ENCODE measurements at regions not wholly inside any gene's neighbourhood (a gene's known extent, or its start where the extent isn't known, plus 50 kb on each side); places are given as distances from the start of the nearest gene placed in this dataset.

DNA sequence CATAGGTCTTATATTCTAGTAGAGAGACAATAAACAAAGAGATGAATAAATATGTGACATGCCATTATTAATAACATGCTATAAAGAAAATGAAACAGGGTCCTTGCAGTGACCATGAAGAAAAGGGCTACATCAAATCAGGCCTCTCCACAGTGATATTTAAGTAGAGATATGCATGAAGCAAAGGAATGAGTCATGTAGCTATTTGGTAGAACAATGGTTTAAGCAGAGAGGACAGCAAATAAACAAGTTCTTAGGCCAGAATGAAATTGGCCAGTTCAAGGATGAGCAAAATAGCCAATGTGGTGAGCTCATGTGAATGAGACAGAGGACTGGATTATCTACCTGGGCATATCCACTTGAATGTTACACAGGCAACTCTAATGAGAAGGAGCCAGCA lies 172.2 kb upstream of the FERD3L start:
- H3K4me1 ChIP-seq = no peaks in the 10 kb centered on the region
- no peak for DNase-seq
- H3K27me3 ChIP-seq = no peaks in the 10 kb centered on the region
- H3K4me3 ChIP-seq = no peak overlapping the region
- H3K27ac ChIP-seq = no peak overlapping the region
- intact Hi-C loops (cut with DNase I; ENCODE audit: low total_unique reads) = no loop called here
- peaks cover 0 to 6% (median 0%) of the 10 kb centered on the region in 4 donors for H3K9me3 ChIP-seq
- H3K36me3 ChIP-seq = no peaks in the 10 kb centered on the region
- TF ChIP-seq, protein P1, sequence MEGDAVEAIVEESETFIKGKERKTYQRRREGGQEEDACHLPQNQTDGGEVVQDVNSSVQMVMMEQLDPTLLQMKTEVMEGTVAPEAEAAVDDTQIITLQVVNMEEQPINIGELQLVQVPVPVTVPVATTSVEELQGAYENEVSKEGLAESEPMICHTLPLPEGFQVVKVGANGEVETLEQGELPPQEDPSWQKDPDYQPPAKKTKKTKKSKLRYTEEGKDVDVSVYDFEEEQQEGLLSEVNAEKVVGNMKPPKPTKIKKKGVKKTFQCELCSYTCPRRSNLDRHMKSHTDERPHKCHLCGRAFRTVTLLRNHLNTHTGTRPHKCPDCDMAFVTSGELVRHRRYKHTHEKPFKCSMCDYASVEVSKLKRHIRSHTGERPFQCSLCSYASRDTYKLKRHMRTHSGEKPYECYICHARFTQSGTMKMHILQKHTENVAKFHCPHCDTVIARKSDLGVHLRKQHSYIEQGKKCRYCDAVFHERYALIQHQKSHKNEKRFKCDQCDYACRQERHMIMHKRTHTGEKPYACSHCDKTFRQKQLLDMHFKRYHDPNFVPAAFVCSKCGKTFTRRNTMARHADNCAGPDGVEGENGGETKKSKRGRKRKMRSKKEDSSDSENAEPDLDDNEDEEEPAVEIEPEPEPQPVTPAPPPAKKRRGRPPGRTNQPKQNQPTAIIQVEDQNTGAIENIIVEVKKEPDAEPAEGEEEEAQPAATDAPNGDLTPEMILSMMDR (IDR thresholded peaks at IDR 0.05) = no peak
- no peak for TF ChIP-seq POLR2A (IDR thresholded peaks at IDR 0.05)
- no peak for TF ChIP-seq POLR2AphosphoS5 (IDR thresholded peaks at IDR 0.05)
- no peak for TF ChIP-seq EP300 (IDR thresholded peaks at IDR 0.05)

DNA sequence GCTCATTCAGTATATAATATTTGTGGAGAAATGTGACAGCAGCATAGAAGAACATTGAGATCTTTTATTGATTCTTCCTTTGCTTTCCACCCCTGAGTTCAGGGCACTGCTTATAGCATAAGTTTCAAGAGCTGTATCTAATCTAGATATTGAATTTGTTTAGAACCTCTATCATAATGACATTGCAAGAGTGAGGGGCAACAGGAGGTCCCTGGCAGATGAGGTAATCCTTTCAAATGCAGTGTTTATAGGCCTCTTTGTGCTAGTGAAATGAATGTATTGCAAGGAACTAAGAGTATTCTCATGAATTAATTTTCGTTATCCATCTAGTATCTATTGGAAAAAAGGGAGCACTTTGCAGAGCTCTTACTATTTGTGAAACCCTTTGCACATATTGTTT lies 167.2 kb upstream of the FERD3L start:
- TF ChIP-seq POLR2AphosphoS5 (IDR thresholded peaks at IDR 0.05) = no peak
- TF ChIP-seq, protein P1 (IDR thresholded peaks at IDR 0.05) = no peak
- TF ChIP-seq POLR2A (IDR thresholded peaks at IDR 0.05) = no peak
- no peak for TF ChIP-seq EP300 (IDR thresholded peaks at IDR 0.05)
- intact Hi-C loops (cut with DNase I; ENCODE audit: low total_unique reads) = no loop called here
- DNase-seq = no peak
- Histone ChIP-seq H3K9me3 (peaks cover 0 to 1% (median 0%) of the 10 kb centered on the region in 4 donors), H3K4me1 (no peaks in the 10 kb centered on the region), H3K36me3 (no peaks in the 10 kb centered on the region), H3K27ac (no peak overlapping the region), H3K27me3 (no peaks in the 10 kb centered on the region), H3K4me3 (no peak overlapping the region)
- WGBS, 5 donors = 81 to 93% (median 83%) methylated on average over 1 of the region's 1 CpG

DNA sequence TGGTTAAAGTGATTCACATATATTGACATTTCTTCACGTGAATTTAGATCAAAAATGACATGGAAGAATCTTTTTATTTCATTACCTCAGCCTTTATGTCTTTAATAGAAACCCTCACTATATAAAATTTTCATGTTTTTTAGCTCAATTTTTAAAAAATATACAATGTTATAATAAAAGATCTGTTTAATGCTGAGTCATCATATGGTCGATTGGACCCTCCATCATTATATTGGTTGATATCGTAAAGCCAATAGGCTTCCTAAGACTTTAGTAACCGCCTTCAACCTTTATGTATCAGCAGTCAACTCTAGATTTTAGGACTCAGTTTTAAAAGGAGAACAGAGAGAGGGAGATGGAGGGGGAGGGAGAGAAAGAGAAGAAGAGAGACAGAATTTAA lies 162.3 kb upstream of the FERD3L start:
- Histone ChIP-seq H3K27me3 (no peaks in the 10 kb centered on the region), H3K27ac (no peak overlapping the region), H3K36me3 (no peaks in the 10 kb centered on the region), H3K4me3 (no peak overlapping the region), H3K9me3 (no peaks in the 10 kb centered on the region), H3K4me1 (no peaks in the 10 kb centered on the region)
- intact Hi-C loops (cut with DNase I; ENCODE audit: low total_unique reads) = no loop called here
- 79 to 91% (median 86%) methylated on average over 4 of the region's 4 CpGs for WGBS, 5 donors
- TF ChIP-seq EP300 (IDR thresholded peaks at IDR 0.05) (no peak), POLR2A (IDR thresholded peaks at IDR 0.05) (no peak), POLR2AphosphoS5 (IDR thresholded peaks at IDR 0.05) (no peak)
- TF ChIP-seq, protein P1 (IDR thresholded peaks at IDR 0.05) = no peak
- no peak for DNase-seq

DNA sequence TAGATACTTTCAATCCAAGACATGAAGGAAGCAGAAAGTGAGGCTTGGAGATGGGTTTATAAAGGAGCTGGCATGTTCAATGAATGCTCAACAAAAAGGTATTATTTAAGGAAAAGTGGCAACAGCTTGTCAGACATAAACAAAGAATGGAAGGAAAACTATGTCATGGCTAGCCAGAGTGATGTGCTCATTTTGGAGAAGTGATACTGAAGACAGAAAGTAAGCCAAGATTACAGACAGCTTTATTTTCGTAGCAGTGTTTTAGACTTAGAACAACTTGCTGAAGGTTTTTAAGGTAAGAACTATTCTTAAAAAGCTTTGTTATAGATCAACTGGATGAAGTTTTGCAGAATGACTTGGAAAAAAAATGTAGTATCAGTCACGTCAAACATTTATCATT lies 160.5 kb upstream of the FERD3L start:
- H3K4me3 ChIP-seq = no peak overlapping the region
- no peak for TF ChIP-seq EP300 (IDR thresholded peaks at IDR 0.05)
- TF ChIP-seq, protein P1 (IDR thresholded peaks at IDR 0.05) = no peak
- no peak for TF ChIP-seq POLR2AphosphoS5 (IDR thresholded peaks at IDR 0.05)
- TF ChIP-seq POLR2A (IDR thresholded peaks at IDR 0.05) = no peak
- H3K4me1 ChIP-seq = no peaks in the 10 kb centered on the region
- H3K27ac ChIP-seq = no peak overlapping the region
- intact Hi-C loops (cut with DNase I; ENCODE audit: low total_unique reads) = no loop called here
- no peaks in the 10 kb centered on the region for H3K27me3 ChIP-seq
- H3K9me3 ChIP-seq = no peaks in the 10 kb centered on the region
- DNase-seq = no peak
- no peaks in the 10 kb centered on the region for H3K36me3 ChIP-seq
- WGBS, 5 donors = 67 to 83% (median 82%) methylated on average over 2 of the region's 2 CpGs
